Transverse colon (tissue), 3 donors: ENCODE measurements at regions not wholly inside any gene's neighbourhood (a gene's known extent, or its start where the extent isn't known, plus 50 kb on each side); places are given as distances from the start of the nearest gene placed in this dataset.

Source experiments
- EP300 ChIP-seq: sonication (generic); formaldehyde crosslinking; IDR thresholded peaks from one replicate; pipeline ENCODE4 v1.6.1; 2017; ENCODE audit warnings: antibody characterized with exemption, low read depth
- POLR2A ChIP-seq: fragments of 450-650 bp; IDR thresholded peaks from one replicate; pipeline ENCODE4 v1.6.1; 2016; ENCODE audit warnings: antibody characterized with exemption, mild to moderate bottlenecking, moderate library complexity
- TF ChIP-seq, protein P1 (sequence below), 5 experiments: fragments of 200-600 bp in 3 of 5; fragments of 450-650 bp in 2 of 5; sonication (generic) in 3 of 5; IDR thresholded peaks; 1 replicate in 2 of 5; 2 replicates in 3 of 5; pipeline ENCODE4 v1.5.1; 2016 to 2017; ENCODE audit warnings: antibody characterized with exemption in 5 of 5, inconsistent platforms in 3 of 5, mild to moderate bottlenecking in 2 of 5, moderate library complexity in 1 of 5

- TF ChIP-seq, protein P1, sequence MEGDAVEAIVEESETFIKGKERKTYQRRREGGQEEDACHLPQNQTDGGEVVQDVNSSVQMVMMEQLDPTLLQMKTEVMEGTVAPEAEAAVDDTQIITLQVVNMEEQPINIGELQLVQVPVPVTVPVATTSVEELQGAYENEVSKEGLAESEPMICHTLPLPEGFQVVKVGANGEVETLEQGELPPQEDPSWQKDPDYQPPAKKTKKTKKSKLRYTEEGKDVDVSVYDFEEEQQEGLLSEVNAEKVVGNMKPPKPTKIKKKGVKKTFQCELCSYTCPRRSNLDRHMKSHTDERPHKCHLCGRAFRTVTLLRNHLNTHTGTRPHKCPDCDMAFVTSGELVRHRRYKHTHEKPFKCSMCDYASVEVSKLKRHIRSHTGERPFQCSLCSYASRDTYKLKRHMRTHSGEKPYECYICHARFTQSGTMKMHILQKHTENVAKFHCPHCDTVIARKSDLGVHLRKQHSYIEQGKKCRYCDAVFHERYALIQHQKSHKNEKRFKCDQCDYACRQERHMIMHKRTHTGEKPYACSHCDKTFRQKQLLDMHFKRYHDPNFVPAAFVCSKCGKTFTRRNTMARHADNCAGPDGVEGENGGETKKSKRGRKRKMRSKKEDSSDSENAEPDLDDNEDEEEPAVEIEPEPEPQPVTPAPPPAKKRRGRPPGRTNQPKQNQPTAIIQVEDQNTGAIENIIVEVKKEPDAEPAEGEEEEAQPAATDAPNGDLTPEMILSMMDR (IDR thresholded peaks at IDR 0.05) = no peak
- TF ChIP-seq POLR2A (no peak), EP300 (no peak)
Measured at GRCh38 chr12:25681580-25681979, 128.5 kb upstream of the LMNTD1 start.
